Stimulated activated CD8-positive, alpha-beta memory T cell treated with anti-CD3 and anti-CD28 coated beads, Interleukin-15, amount 100 ng/mL, for 4 hours (primary cell): ENCODE measurements at regions not wholly inside any gene's neighbourhood (a gene's known extent, or its start where the extent isn't known, plus 50 kb on each side); places are given as distances from the start of the nearest gene placed in this dataset.

Source experiments
- DNase-seq, 2 donors: peaks; one replicate each; pipeline ENCODE4 v3.0.0-alpha.2; 2020; ENCODE audit warnings: low read depth in 2 of 2

DNA sequence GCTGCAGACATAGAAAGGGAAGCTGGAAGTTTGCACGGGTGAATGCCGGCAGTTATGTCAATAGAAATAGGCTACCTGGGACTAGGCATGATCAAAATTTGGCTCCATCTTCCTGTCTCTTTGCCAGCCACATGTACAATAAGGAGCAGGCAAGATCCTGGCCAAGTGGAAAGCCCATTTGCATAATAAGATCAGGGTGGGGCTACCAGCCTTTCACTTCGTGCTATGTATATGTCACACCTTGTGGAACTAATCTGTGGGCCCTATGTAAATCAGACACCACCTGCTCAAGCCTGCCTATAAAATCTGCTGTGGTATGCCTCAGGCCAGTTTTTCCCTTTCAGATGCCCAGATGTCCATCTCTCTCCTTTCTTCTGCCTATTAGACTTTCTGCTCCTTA lies 79.3 kb upstream of the DRD2 start:
- no peak for DNase-seq

DNA sequence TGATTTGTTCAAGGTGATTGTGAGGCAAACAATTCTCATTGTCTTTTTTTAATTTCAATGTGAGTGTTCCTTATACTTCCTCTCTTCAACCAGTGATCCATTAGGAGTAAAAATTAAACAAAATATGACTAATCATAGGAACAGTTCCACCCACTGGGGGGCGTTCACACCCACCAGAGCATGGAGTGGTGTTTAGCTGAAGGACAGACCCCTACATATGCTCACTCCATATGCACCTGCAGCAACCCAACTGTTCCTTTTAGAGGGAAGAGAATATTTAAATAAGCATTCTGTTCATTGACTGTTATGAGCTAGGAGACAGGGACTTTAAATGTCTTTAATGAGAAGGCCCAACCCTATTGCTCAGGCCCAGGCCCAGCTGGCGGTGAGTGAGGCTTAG lies 78.7 kb upstream of the DRD2 start:
- no peak for DNase-seq

DNA sequence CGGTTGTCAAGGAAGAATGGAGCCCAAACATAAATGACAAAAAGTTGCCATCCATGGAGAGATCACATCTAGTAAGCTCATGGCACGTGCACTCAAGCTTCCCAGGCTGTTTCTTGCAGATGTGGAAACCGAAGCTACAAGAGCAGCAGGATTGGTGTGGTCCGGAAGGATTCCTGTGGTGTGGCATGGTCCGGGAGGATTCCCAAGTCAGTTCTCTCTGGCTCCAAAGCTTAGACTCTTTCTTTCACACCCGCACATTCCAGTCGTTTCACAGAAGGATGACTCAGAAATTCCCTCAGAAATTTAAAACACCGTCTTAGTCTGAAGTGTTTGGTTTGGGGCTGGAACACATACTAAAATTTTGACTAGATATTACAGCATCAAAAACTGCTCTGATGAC lies 78.0 kb upstream of the DRD2 start:
- no peak for DNase-seq

DNA sequence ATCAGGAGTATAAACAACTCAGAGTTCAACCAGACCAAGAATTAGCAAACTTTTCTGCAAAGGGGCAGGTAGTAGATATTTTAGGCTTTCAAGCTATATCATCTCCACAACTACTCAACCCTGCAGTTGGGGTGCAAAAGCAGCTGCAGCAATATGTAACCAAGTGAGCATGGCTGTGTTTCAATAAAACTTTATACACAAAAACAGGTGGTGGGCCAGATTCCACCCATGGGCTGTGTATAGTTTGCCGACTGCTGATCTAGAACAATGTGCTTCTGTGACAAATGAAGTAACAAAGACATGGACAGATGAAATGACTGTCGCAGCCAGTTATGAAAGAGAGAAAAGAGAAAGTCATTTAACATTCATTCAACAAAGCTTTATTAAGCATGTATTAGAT lies 77.1 kb upstream of the DRD2 start:
- no peak for DNase-seq

DNA sequence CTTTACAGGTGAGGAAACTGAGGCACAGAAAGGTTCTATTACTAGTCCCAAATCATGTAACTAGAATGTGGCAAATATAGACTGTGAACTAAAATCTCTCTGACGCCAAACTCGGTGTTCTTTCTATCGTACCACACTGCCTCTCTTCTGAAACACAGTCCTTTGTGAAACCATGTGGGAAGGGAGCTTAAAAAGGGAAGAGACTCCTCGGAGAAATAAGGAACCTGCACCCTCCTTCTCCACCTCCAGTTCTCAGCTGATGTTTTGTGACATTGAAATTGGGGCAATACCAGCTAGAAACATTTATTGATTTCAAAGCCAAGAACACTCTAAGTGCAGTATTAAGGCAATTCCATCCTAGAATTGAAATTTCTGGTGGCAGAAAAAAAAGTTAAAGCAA lies 76.4 kb upstream of the DRD2 start:
- DNase-seq, result no peak

DNA sequence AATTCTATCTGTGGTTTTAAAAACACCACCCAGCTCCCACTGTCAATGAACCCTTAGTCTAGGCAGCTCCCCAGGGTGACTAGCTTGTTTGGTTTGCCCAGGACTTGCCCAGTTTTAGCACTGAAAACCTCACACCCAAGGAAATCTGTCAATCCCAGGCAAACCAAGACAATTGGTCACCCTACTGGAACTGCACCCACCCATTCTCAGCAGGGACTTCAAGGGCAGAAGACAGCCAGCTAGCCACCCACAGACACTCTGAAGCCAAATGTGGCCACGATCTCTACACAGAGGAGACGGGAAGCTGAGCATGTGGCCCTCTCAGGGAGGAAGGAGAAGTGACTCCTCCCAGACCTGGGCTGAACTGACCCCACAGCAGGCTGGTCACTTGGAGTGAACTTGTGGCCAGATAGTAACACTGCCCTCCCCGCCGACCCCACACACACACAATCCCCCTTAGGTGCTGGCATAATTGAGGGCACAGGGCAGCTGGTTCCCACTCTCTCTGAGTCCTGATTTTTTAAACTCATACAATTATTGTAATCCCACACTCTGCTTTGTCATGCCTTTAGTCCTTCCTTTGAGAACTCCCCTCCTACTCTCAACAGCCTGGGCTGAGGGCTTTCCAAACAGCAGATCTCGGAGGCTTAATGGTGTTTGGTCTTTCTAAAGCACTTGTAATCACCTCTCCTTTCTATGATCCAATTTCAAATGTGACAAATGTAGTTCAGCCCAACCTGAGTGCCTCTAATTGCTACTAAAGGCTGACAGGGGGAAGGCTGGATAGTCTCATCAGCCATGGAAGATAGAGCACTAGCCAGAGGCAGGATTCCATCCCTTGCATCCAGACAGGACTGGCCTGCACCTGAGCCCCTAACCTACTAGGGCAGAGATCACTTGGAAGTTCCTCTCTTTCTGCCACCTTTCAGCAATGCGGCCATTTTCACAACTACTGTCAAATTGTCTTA lies 74.7 kb upstream of the DRD2 start:
- DNase-seq, result no peak

DNA sequence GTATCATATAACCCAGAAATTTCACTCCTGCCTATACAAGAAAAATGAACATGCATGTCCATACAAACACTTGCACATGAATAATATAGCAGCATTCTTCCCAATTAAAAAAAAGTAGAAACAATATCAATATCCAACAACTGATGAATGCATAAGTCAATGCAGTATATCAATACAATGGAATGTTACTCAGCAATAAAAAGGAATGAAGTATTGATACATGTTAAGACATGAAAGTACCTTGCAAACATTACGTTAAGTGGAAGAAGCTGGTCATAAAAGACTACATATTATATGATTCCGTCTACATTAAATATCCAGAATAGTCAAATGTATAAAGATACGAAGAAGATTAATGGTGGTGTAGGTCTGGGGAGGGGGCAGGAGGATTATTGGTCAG lies 73.9 kb upstream of the DRD2 start:
- DNase-seq, result no peak

DNA sequence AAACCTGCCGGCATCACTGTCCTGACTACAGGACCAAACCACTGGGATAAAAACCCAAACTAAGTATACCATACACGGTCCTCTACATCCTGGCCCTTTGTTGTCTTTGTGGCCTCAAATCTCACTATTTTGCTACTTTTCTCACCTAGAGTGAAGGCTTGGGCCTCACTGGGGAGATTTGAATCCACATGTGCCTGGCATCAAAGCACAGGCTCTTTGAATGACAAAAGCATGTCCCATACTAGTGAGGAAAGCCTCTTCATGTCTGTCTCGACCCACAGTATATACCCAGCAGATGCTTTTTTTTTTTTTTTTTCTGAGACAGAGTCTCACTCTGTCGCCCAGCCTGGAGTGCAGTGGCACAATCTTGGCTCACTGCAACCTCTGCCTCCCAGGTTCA lies 72.5 kb upstream of the DRD2 start:
- no peak for DNase-seq

DNA sequence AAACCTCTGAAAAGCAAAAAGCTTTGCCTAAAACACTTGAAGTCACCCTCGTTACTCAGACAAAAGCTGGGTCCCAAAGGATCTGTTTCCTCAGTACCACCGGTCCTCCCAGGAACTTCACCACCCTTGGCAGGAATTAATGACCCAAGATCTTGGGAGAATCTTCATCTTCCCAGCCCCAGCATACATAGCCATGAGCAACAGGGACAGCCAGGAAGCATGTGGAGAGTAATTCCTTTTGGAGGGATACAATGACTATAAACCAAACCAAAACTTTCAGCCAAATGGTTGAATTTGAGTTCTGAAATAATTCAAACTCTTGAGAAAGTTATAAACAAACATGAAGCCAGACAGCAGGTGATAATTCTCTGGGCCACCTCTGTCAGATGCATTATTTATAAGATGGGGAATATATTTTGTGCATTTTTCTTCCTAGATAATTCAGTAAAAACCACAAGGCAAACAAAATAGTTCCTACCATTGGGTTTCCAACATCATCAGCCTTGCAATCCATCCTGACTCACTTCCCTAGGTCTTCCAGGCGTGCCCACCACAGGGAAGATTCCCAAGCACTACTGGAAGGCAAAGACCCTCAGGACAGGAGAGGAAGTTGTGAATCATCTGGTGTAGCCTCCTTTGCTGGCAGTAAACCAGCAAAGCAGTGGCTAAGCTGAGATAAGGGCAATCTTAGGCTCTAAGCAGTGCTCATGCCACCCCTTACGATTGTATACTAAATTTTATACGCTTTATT lies 71.7 kb upstream of the DRD2 start:
- DNase-seq, result no peak

DNA sequence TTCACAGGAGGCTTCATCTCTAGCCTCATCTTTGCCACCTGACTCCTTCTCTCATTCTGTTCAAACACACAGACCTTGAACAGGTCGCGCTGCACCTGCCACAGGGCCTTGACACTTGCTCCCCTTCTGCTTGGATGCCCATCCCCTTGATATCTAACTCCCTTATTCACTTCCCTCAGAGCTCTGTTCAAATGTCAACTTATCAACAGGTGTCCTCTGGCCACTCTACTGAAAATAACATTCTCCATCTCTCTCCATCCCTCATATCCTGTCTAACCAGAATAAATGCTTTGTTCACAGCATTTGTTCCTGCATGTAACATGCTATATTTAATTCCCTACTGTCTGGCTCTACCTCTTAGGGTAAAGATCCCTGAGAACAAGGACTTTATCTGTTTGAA lies 67.2 kb upstream of the DRD2 start:
- DNase-seq, result no peak

DNA sequence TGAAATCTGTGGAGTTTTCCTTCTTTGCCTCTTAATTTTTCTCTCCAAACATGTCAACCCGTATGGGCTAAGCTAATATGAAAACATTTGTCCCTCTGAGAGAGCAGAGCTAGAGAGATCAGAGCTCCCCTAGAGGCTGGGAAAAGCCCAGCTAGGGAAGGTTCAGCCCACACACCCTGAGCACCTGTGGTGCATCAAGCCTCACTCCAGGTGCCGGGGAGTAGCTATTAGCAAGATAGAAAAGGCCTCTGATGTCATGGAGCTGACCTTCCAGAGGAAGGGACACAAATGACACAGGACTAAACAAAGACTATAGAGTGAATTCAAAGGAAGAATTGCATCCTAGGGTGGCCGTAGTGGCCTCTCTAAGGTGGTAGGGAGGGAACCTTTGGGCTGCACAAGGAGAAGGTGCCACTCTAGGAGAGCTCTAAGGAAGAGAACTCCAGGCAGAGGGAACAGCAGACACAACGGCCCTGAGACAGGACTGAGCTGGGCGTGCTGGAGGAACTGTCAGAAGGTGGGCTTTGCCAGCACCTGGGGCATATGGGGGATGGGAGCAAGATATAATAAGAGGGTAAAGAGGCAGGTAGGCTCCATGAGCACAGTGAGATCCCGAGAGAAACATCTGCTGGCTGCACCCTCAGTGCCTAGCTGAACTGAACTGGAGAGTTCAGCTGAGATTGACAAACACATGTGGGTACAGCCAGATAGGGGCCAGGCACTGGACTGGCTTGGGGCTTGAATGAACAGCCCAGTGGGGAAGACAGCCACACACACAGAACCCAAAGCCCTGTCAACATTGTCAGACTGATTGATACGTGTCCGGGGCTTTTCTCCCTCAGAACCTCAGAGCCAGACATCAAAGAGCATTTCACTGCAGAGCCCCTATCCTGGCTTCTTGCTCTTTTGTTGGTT lies 65.5 kb upstream of the DRD2 start:
- no peak for DNase-seq

DNA sequence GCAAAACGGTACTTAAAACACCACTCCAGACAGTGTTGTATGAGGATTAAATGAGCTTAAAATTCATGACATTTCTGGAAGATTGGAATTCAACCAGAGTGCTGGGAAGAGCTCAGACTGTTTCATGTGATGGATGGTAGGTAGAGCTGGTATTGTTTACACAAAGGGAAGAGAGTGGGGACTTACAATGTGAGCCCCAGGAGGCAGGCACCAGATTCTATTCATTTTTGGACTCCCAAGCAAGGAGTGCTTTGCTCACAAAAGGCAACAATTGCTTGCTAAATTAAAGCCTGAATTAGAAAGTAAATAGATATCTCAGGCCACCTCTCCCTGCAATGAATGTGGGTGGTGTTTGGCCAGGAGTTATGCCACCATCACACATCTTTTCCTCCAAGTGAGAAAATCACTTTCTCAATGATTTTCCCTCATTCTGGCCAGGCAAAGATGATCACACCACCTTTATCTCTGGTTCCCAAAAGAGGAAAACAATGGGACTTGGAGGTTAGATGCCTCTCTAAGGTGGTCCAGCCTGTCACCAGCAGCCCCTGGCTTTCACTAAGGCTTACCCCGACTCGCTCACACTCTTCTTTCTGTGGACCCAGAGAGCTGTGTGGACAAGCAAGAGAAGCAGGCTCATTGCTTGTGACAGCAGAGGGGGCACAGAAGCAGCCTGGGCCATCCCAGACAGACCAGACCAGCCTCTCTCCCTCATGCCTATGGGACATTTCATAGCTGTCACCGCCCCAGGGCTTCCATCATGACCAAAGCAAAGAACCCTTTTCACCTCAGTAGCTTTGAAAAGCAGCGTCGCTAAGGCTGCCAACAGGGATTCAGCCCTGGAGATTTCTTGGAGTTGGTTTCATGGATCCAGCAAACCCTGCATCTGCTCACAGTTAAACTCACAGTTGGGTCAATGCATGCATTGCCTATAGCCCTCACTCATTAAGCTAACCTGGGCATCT lies 63.5 kb upstream of the DRD2 start:
- no peak for DNase-seq

DNA sequence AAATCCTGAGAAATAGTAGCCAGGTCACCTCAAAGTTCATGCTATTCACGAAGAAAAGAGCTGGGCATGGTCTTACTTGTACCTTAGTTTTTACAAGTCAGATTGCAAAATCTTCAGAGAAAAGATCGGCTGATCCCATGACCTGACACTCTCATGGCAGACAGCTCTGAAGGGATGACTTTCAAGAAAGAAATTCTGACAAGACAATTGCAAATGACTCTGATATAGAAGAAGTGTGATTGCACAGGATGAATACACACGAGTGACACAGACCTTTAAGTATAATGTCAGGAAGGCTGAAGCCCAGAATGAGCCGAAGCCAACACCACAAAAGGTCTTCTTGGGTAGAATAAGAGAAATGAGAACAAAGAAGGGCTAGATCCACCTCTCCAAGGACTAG lies 59.4 kb upstream of the DRD2 start:
- DNase-seq, result no peak

DNA sequence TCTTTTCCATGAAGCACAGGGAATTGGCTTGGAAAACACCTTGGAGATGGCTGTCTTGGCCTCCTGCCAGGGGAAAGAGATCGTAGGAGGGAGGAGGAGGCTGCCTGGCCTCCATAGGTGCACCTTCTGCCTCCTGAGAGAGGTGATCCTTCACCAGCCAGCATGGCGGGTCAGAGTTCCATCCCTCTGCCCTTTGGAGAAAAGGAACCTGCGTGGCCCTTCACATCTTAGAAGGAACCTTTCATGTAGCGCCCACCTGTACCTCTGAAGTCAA lies 58.2 kb upstream of the DRD2 start:
- no peak for DNase-seq

DNA sequence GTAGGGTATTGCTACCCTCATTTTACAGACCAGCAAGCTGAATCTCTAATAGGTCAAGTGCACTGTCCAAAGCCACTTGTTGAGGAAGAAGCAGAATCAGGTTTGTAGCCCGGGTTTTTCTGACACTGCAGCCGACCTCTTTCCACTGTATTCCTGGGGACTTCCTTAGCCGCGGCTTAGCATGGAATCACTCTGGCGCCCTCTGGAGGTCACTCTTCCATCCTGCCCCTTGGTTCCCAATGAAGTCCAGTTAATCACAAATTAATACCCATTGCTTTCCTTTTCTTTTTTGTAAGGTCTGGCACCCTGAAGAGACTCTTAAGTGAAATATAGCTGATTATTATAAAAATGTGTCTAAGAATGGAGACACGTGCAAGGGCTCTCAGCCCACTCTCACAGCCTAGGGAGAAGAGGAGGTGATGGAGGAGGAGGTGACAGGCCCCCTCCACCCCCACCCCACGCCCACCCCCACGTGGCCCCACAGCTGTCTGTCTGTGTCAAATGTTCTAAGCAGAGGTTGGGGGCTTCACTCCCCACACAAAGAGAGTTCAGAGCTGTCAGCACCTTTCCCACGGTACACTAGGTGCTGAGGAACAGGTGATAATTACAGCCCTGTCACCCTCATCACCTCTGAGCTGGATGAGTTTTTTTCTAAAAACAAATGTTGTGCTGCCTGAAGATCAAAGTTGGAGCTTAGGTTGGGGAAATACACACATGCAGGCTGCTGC lies 57.7 kb upstream of the DRD2 start:
- peak; percentile 7 to 8 for DNase-seq

DNA sequence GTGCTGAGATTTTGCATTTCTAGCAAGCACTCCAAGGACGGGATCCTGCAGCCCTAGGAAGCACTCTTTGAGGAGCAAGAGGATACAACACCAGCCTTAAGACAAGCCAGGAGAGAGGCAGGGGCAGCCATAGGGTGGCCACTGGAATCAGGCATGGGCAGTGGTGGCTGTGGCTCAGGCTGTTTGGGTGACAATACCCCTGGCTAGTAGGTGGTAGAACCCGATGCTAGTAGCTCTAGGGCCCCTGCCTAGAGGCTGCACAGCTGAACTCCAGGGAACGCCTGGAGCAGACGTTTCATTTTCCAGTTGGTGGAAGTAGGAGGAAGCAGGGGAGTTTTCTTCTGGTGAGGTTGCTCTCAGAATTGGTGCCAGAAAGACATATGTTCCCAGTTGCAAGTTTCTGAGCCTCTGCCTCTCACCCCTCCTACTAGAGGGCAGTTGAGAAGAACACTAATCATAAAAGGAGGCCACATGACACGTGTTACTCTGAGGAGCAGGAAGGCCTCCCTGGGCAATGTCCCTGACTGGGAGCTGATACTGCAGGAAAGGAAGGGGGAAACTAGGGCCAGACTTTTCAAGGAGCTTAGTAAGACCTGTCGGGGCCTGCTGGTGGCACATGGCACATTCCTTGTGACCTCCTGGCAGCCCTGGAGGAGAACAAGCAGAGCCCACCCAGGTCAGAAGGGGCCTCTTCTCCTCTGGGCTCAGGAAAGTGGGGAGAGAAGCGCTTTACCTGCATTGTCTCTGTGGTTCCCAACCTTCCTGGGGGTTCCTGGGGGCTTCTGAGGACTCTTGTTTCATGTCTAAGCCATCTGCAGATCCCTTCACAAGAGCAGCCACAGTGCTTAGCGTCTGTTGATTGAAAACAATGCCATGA lies 56.6 kb upstream of the DRD2 start:
- DNase-seq, result no peak

DNA sequence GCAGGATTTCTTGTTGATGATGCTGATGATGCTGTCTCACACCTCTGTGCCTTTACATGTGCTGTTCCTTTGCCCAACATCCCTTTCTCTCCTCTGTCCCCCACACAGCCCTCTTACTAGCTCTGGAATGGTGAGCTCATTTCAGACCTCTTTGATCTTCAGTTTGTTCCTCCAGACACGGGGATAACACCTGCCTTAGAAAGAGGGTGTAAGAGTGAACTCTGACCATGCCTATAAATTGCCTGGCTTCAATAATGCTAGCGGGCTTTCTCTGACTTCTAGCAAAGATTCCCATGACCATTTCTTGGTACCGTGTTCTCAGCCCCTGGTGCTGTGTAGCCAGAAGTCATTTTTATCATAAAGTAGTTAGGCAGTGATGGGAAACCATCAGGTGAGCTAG lies 55.9 kb upstream of the DRD2 start:
- DNase-seq, result no peak

DNA sequence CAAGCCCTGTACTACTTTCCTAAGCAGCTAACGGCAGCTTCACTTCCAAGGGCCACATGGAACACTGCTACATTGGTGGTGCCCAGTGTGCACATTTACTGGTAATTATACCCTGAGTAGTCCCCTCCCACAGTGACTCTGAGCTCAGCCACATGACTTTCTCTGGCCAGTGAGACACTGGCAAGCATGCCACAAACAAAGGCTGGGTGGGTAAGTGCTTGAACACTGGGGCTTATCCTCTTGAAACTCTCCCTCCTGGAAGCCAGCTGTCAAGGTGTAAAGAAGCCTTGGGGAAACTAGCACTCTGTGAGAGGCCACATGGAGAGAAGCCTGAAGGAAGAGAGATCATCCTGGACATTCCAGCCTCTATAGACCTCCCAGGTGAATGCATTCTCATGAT lies 54.4 kb upstream of the DRD2 start:
- no peak for DNase-seq

DNA sequence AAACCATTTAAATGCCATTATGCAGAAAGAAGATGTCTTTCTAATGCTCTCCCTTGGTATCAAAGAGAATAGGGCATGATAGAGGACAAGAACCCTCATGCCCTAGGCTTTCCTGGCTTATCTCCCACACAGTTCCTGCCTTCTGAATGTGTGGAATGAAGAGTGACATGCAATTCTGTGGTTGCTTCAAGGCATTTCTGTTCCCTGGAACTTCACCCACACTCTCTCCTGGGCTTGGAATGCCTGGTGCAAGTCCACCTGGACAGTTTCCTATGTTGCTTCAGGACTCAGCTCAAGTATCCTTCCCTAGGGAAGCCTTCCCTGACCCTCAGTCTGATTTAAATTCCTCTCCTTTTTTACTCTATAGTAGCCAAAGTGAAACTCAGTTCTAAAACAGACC lies 53.8 kb upstream of the DRD2 start:
- no peak for DNase-seq

DNA sequence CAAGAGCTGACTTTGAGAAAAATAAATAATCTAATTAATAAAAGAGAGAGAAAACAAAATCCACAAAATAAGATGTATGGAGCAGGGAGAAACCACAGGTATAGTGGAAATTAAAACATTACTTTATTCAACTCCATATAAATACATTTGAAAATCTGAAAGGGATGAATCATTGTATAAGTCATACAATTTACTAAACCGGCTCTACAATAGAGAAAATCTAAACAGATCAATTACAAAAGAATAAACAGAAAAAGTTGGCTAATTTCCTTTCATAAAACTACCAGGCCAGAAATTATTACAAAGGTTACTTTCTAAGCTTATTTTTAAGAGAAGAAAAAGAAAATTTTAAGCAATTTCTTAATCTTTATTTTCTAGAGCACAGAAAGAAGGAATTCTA lies 51.3 kb upstream of the DRD2 start:
- no peak for DNase-seq
